ENCODE measurements at regions not wholly inside any gene's neighbourhood (a gene's known extent, or its start where the extent isn't known, plus 50 kb on each side); places are given as distances from the start of the nearest gene placed in this dataset.

- intact Hi-C loops (cut with DNase I; ENCODE audit: low total_unique reads) = no loop called here
- 85 to 87% methylated on average over 3 of the region's 3 CpGs for WGBS, 2 donors
- H3K4me3 ChIP-seq = no peak overlapping the region
- TF ChIP-seq POLR2A (IDR thresholded peaks at IDR 0.05) (no peak), CTCF (IDR thresholded peaks at IDR 0.05) (no peak)
- no peaks in the 10 kb centered on the region for H3K27me3 ChIP-seq
- H3K27ac ChIP-seq = no peak overlapping the region
- no peaks in the 10 kb centered on the region for H3K4me1 ChIP-seq
- no peaks in the 10 kb centered on the region for H3K9me3 ChIP-seq
- H3K36me3 ChIP-seq (ENCODE audit: low read depth, missing control alignments) = no peaks in the 10 kb centered on the region
- DNase-seq = no peak
Measured at GRCh38 chr13:109593230-109593629, 193.2 kb downstream of the IRS2 start.

- no peaks in the 10 kb centered on the region for H3K27me3 ChIP-seq
- no peak for DNase-seq
- no peaks in the 10 kb centered on the region for H3K4me1 ChIP-seq
- no peak overlapping the region for H3K27ac ChIP-seq
- no peaks in the 10 kb centered on the region for H3K9me3 ChIP-seq
- WGBS, 2 donors = 77 to 80% methylated on average over 4 of the region's 4 CpGs
- intact Hi-C loops (cut with DNase I; ENCODE audit: low total_unique reads) = no loop called here
- no peaks in the 10 kb centered on the region for H3K36me3 ChIP-seq (ENCODE audit: low read depth, missing control alignments)
- TF ChIP-seq POLR2A (IDR thresholded peaks at IDR 0.05) = no peak
- no peak overlapping the region for H3K4me3 ChIP-seq
Measured at GRCh38 chr13:109592770-109593169, 193.6 kb downstream of the IRS2 start.

GRCh38 chr13:109587689-109588088 is 198.7 kb downstream of the IRS2 start:
- Histone ChIP-seq H3K9me3 (no peaks in the 10 kb centered on the region), H3K27me3 (no peaks in the 10 kb centered on the region), H3K36me3 (ENCODE audit: low read depth, missing control alignments) (no peaks in the 10 kb centered on the region), H3K4me1 (no peaks in the 10 kb centered on the region), H3K4me3 (no peak overlapping the region), H3K27ac (no peak overlapping the region)
- DNase-seq = no peak
- TF ChIP-seq CTCF (IDR thresholded peaks at IDR 0.05) (no peak), POLR2A (IDR thresholded peaks at IDR 0.05) (no peak)
- intact Hi-C loops (cut with DNase I; ENCODE audit: low total_unique reads) = no loop called here

- H3K36me3 ChIP-seq (ENCODE audit: low read depth, missing control alignments) = no peaks in the 10 kb centered on the region
- H3K27ac ChIP-seq = no peak overlapping the region
- H3K4me1 ChIP-seq = no peaks in the 10 kb centered on the region
- 73 to 74% methylated on average over 9 of the region's 9 CpGs for WGBS, 2 donors
- no peaks in the 10 kb centered on the region for H3K9me3 ChIP-seq
- H3K4me3 ChIP-seq = no peak overlapping the region
- TF ChIP-seq POLR2A (IDR thresholded peaks at IDR 0.05) (no peak), CTCF (IDR thresholded peaks at IDR 0.05) (no peak)
- H3K27me3 ChIP-seq = no peaks in the 10 kb centered on the region
- DNase-seq = no peak
- intact Hi-C loops (cut with DNase I; ENCODE audit: low total_unique reads) = no loop called here
Measured at GRCh38 chr13:109586509-109587346, 199.7 kb downstream of the IRS2 start.

- Histone ChIP-seq H3K4me1 (no peaks in the 10 kb centered on the region), H3K27ac (no peak overlapping the region), H3K9me3 (no peaks in the 10 kb centered on the region), H3K36me3 (ENCODE audit: low read depth, missing control alignments) (no peaks in the 10 kb centered on the region), H3K4me3 (no peak overlapping the region), H3K27me3 (no peaks in the 10 kb centered on the region)
- no peak for DNase-seq
- intact Hi-C loops (cut with DNase I; ENCODE audit: low total_unique reads) = no loop called here
- 59 to 67% methylated on average over 5 of the region's 5 CpGs for WGBS, 2 donors
- TF ChIP-seq POLR2A (IDR thresholded peaks at IDR 0.05) (no peak), CTCF (IDR thresholded peaks at IDR 0.05) (no peak)
Measured at GRCh38 chr13:109584844-109585361, 201.5 kb downstream of the IRS2 start.
